H9 (cell line): ENCODE measurements at regions not wholly inside any gene's neighbourhood (a gene's known extent, or its start where the extent isn't known, plus 50 kb on each side); places are given as distances from the start of the nearest gene placed in this dataset.

Experiments used
- DNase-seq: peaks from one replicate; pipeline ENCODE4 v3.0.0-alpha.2; 2017
- H2AFZ ChIP-seq: one replicate; pipeline ENCODE4 v1.6.1; 2013; ENCODE audit warnings: mild to moderate bottlenecking, low read length, control low read depth, moderate library complexity
- H2AK5ac ChIP-seq: 2 replicates; pipeline ENCODE4 v1.6.1; 2013; ENCODE audit warnings: low read length, control low read depth, mixed read lengths; ENCODE audit not compliant: insufficient read length
- H2BK120ac ChIP-seq: one replicate; pipeline ENCODE4 v1.6.1; 2013; ENCODE audit warnings: low read depth, mild to moderate bottlenecking, low read length, control low read depth, inconsistent platforms; ENCODE audit not compliant: poor library complexity, severe bottlenecking
- H2BK12ac ChIP-seq: 2 replicates; pipeline ENCODE4 v1.6.1; 2013; ENCODE audit warnings: low read length, control low read depth, mixed read lengths, low read depth; ENCODE audit not compliant: insufficient read length
- H2BK15ac ChIP-seq: 2 replicates; pipeline ENCODE4 v1.6.1; 2013; ENCODE audit warnings: low read depth, low read length, control low read depth
- H2BK20ac ChIP-seq: one replicate; pipeline ENCODE4 v1.6.1; 2013; ENCODE audit warnings: low read depth, mild to moderate bottlenecking, low read length, control low read depth, inconsistent platforms; ENCODE audit not compliant: poor library complexity, severe bottlenecking
- H2BK5ac ChIP-seq: 2 replicates; pipeline ENCODE4 v1.6.1; 2013; ENCODE audit warnings: low read length, control low read depth, mixed read lengths; ENCODE audit not compliant: insufficient read length
- H3K14ac ChIP-seq: 2 replicates; pipeline ENCODE4 v1.6.1; 2013; ENCODE audit warnings: low read length, control low read depth; ENCODE audit not compliant: insufficient read depth
- H3K18ac ChIP-seq: 2 replicates; pipeline ENCODE4 v1.6.1; 2013; ENCODE audit warnings: low read depth, mild to moderate bottlenecking, mixed read lengths, low read length, control low read depth; ENCODE audit not compliant: insufficient read length
- H3K23ac ChIP-seq: 2 replicates; pipeline ENCODE4 v1.6.1; 2013; ENCODE audit warnings: low read length, control low read depth, mixed read lengths, low read depth; ENCODE audit not compliant: insufficient read length
- H3K23me2 ChIP-seq: 2 replicates; pipeline ENCODE4 v1.6.1; 2013; ENCODE audit warnings: low read depth, mild to moderate bottlenecking, mixed read lengths, low read length, control low read depth; ENCODE audit not compliant: insufficient read length, poor library complexity, severe bottlenecking
- H3K27ac ChIP-seq: 2 replicates; pipeline ENCODE4 v1.5.1; 2013; ENCODE audit warnings: low read length, control low read depth, mixed read lengths, low read depth; ENCODE audit not compliant: insufficient read length
- H3K27me3 ChIP-seq: 2 replicates; pipeline ENCODE4 v1.6.1; 2013; ENCODE audit warnings: low read length, control low read depth, inconsistent platforms; ENCODE audit not compliant: insufficient read depth
- H3K4ac ChIP-seq: 2 replicates; pipeline ENCODE4 v1.6.1; 2013; ENCODE audit warnings: low read depth, mild to moderate bottlenecking, control low read depth, inconsistent platforms, low read length, moderate library complexity
- H3K4me1 ChIP-seq: 2 replicates; pipeline ENCODE4 v1.6.1; 2013; ENCODE audit warnings: low read length, control low read depth, inconsistent platforms; ENCODE audit not compliant: insufficient read depth
- H3K4me2 ChIP-seq: 2 replicates; pipeline ENCODE4 v1.6.1; 2013; ENCODE audit warnings: low read length, control low read depth, mixed read lengths; ENCODE audit not compliant: insufficient read length, insufficient read depth
- H3K56ac ChIP-seq: 2 replicates; pipeline ENCODE4 v1.6.1; 2013; ENCODE audit warnings: low read depth, mild to moderate bottlenecking, mixed read lengths, low read length, control low read depth; ENCODE audit not compliant: insufficient read length
- H3K79me1 ChIP-seq: 2 replicates; pipeline ENCODE4 v1.6.1; 2013; ENCODE audit warnings: low read depth, mild to moderate bottlenecking, moderate library complexity, low read length, control low read depth, inconsistent platforms; ENCODE audit not compliant: insufficient read depth, poor library complexity, severe bottlenecking
- H3K79me2 ChIP-seq: 2 replicates; pipeline ENCODE4 v1.6.1; 2013; ENCODE audit warnings: low read length, control low read depth, inconsistent platforms; ENCODE audit not compliant: insufficient read depth
- H3K9ac ChIP-seq: 2 replicates; pipeline ENCODE4 v1.6.1; 2013; ENCODE audit warnings: low read length, control low read depth, mixed read lengths; ENCODE audit not compliant: insufficient read length; ENCODE audit errors: extremely low read depth
- H3K9me3 ChIP-seq: one replicate; pipeline ENCODE4 v1.6.1; 2013; ENCODE audit warnings: low read depth, low read length, inconsistent platforms; ENCODE audit not compliant: control insufficient read depth
- H3T11ph ChIP-seq: one replicate; pipeline ENCODE4 v1.6.1; 2013; ENCODE audit warnings: mild to moderate bottlenecking, low read length, control low read depth, inconsistent platforms
- H4K20me1 ChIP-seq: one replicate; pipeline ENCODE4 v1.6.1; 2013; ENCODE audit not compliant: control insufficient read depth, insufficient read length, insufficient read depth
- H4K5ac ChIP-seq: 2 replicates; pipeline ENCODE4 v1.6.1; 2013; ENCODE audit warnings: low read depth, mild to moderate bottlenecking, mixed read lengths, low read length, control low read depth; ENCODE audit not compliant: insufficient read length
- H4K8ac ChIP-seq: replicated peaks from 2 replicates; pipeline ENCODE4 v1.6.1; 2013; ENCODE audit warnings: low read length, control low read depth, mixed read lengths, low read depth; ENCODE audit not compliant: insufficient read length
- H4K91ac ChIP-seq: 2 replicates; pipeline ENCODE4 v1.6.1; 2013; ENCODE audit warnings: low read depth, mild to moderate bottlenecking, moderate library complexity, mixed read lengths, low read length, control low read depth; ENCODE audit not compliant: insufficient read length
- H3K27ac Mint-ChIP-seq, 3 experiments: 2 replicates in 2 of 3; 3 replicates in 1 of 3; pipeline ENCODE4 v1.8.0; 2020 to 2021; ENCODE audit warnings: mixed read lengths in 3 of 3, mild to moderate bottlenecking in 1 of 3, moderate library complexity in 1 of 3
- H3K27me3 Mint-ChIP-seq: 2 replicates; pipeline ENCODE4 v1.8.0; 2021; ENCODE audit warnings: low read depth, mild to moderate bottlenecking, moderate library complexity, mixed read lengths
- H3K36me3 Mint-ChIP-seq, 3 experiments: 2 replicates in 2 of 3; 3 replicates in 1 of 3; pipeline ENCODE4 v1.8.0; 2020 to 2021; ENCODE audit warnings: low read depth in 3 of 3, mixed read lengths in 3 of 3; ENCODE audit not compliant: insufficient read depth in 1 of 3
- H3K4me1 Mint-ChIP-seq, 2 experiments: 2 replicates each; pipeline ENCODE4 v1.8.0; 2020; ENCODE audit warnings: mixed read lengths in 2 of 2
- H3K4me3 Mint-ChIP-seq, 2 experiments: 2 replicates in 1 of 2; 3 replicates in 1 of 2; pipeline ENCODE4 v1.8.0; 2020 to 2021; ENCODE audit warnings: mild to moderate bottlenecking in 2 of 2, mixed read lengths in 2 of 2, moderate library complexity in 1 of 2
- H3K9me3 Mint-ChIP-seq, 2 experiments: 2 replicates in 1 of 2; 3 replicates in 1 of 2; pipeline ENCODE4 v1.8.0; 2020; ENCODE audit warnings: mild to moderate bottlenecking in 2 of 2, mixed read lengths in 2 of 2, moderate library complexity in 1 of 2
- WGBS: extraction: QIAGEN DNeasy Blood & Tissue Kit; methylation state at CpG from one replicate; pipeline ENCODE4 v1.1.7; 2013; ENCODE audit warnings: missing lambda C conversion rate, low lambda C conversion rate, mixed read lengths; ENCODE audit not compliant: insufficient read length; ENCODE audit errors: extremely low coverage; 5-methylcytosine and 5-hydroxymethylcytosine counted together
- TF ChIP-seq, protein P1 (sequence below): fragments of 200-600 bp; sonication (generic); conservative IDR thresholded peaks from 3 replicates; pipeline ENCODE4 v1.8.0; 2021; ENCODE audit warnings: antibody characterized with exemption, mild to moderate bottlenecking

GRCh38 chr13:104008075-104008474 lies 941.9 kb upstream of the SLC10A2 start:
- no CpG with 5 or more reads among the region's 4 CpGs for WGBS
- no peaks in the 10 kb centered on the region for H3K27me3 Mint-ChIP-seq

More at GRCh38 chr13:104008075-104008474, 941.9 kb upstream of the SLC10A2 start:
- H3K9ac ChIP-seq, result no peak overlapping the region
- no peak overlapping the region for H2AK5ac ChIP-seq
- no peak overlapping the region for H3K23ac ChIP-seq
- no peak overlapping the region for H3K4ac ChIP-seq
- H3K79me2 ChIP-seq, result no peaks in the 10 kb centered on the region
- no peak overlapping the region for H3T11ph ChIP-seq
- no peak for DNase-seq
- no peak overlapping the region for H2BK12ac ChIP-seq
- H3K56ac ChIP-seq, result no peak overlapping the region
- no peaks in the 10 kb centered on the region for H3K4me1 ChIP-seq
- no peak overlapping the region for H3K14ac ChIP-seq
- no peak overlapping the region for H2BK15ac ChIP-seq
- Mint-ChIP-seq H3K36me3 (no peaks in the 10 kb centered on the region), H3K4me1 (peaks cover 3 to 7% of the 10 kb centered on the region in 2 experiments), H3K9me3 (no peaks in the 10 kb centered on the region), H3K27ac (no peak overlapping the region), H3K4me3 (no peak overlapping the region)
- TF ChIP-seq, protein P1, sequence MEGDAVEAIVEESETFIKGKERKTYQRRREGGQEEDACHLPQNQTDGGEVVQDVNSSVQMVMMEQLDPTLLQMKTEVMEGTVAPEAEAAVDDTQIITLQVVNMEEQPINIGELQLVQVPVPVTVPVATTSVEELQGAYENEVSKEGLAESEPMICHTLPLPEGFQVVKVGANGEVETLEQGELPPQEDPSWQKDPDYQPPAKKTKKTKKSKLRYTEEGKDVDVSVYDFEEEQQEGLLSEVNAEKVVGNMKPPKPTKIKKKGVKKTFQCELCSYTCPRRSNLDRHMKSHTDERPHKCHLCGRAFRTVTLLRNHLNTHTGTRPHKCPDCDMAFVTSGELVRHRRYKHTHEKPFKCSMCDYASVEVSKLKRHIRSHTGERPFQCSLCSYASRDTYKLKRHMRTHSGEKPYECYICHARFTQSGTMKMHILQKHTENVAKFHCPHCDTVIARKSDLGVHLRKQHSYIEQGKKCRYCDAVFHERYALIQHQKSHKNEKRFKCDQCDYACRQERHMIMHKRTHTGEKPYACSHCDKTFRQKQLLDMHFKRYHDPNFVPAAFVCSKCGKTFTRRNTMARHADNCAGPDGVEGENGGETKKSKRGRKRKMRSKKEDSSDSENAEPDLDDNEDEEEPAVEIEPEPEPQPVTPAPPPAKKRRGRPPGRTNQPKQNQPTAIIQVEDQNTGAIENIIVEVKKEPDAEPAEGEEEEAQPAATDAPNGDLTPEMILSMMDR, result no peak
- H2BK20ac ChIP-seq, result no peak overlapping the region
- H3K27ac ChIP-seq, result no peak overlapping the region
- no peak overlapping the region for H3K18ac ChIP-seq
- no peak overlapping the region for H2BK5ac ChIP-seq
- H3K23me2 ChIP-seq, result no peaks in the 10 kb centered on the region
- H3K27me3 ChIP-seq, result no peaks in the 10 kb centered on the region
- H4K8ac ChIP-seq, result no peak overlapping the region
- no peaks in the 10 kb centered on the region for H3K79me1 ChIP-seq
- H2BK120ac ChIP-seq, result no peak overlapping the region
- H3K4me2 ChIP-seq, result no peak overlapping the region
- no peak overlapping the region for H4K5ac ChIP-seq
- H4K91ac ChIP-seq, result no peak overlapping the region
- H2AFZ ChIP-seq, result no peak overlapping the region
- no peaks in the 10 kb centered on the region for H3K9me3 ChIP-seq
- H4K20me1 ChIP-seq, result no peaks in the 10 kb centered on the region
